GM12878 (cell line): ENCODE measurements at regions not wholly inside any gene's neighbourhood (a gene's known extent, or its start where the extent isn't known, plus 50 kb on each side); places are given as distances from the start of the nearest gene placed in this dataset.

Source experiments
- CBFB ChIP-seq: IDR thresholded peaks from 2 replicates; pipeline ENCODE4 v1.6.1; 2016; ENCODE audit warnings: antibody characterized with exemption, low read depth
- CBX3 ChIP-seq: fragments of 200-600 bp; sonication (generic); IDR thresholded peaks from 2 replicates; pipeline ENCODE4 v1.6.1; 2016; ENCODE audit warnings: low read depth, borderline replicate concordance
- IRF3 ChIP-seq: fragments of 450-650 bp; IDR thresholded peaks from 2 replicates; pipeline ENCODE4 v1.6.1; 2014; ENCODE audit warnings: mild to moderate bottlenecking
- KLF5 ChIP-seq: fragments of 450-650 bp; IDR thresholded peaks from 2 replicates; pipeline ENCODE4 v1.6.1; 2014; ENCODE audit warnings: mild to moderate bottlenecking; ENCODE audit not compliant: partially characterized antibody
- NR2C2 ChIP-seq: IDR thresholded peaks from 2 replicates; pipeline ENCODE4 v1.6.1; 2011; ENCODE audit warnings: borderline replicate concordance, low read depth; ENCODE audit not compliant: control insufficient read depth, insufficient read length
- PAX8 ChIP-seq: fragments of 450-650 bp; IDR thresholded peaks from 2 replicates; pipeline ENCODE4 v1.6.1; 2017; ENCODE audit warnings: mild to moderate bottlenecking, moderate library complexity
- SKIL ChIP-seq: fragments of 450-650 bp; IDR thresholded peaks from 2 replicates; pipeline ENCODE4 v1.6.1; 2017; ENCODE audit warnings: mild to moderate bottlenecking, low read depth, inconsistent platforms; ENCODE audit not compliant: poor library complexity, severe bottlenecking
- SREBF1 ChIP-seq: IDR thresholded peaks from 2 replicates; pipeline ENCODE4 v1.6.1; 2012; ENCODE audit warnings: mild to moderate bottlenecking, low read length
- SUZ12 ChIP-seq: fragments of 200-600 bp; sonication (generic); IDR thresholded peaks from one replicate; pipeline ENCODE4 v1.6.1; 2018; ENCODE audit warnings: antibody characterized with exemption, mild to moderate bottlenecking; ENCODE audit not compliant: unreplicated experiment
- WRNIP1 ChIP-seq: IDR thresholded peaks from 2 replicates; pipeline ENCODE4 v1.6.1; 2011; ENCODE audit warnings: low read depth, low read length, improper control_type of control experiment, borderline replicate concordance
- YY1 ChIP-seq: IDR thresholded peaks from 2 replicates; pipeline ENCODE4 v1.6.1; 2011; ENCODE audit warnings: low read depth, mild to moderate bottlenecking, low read length
- ZNF687 ChIP-seq: fragments of 450-650 bp; IDR thresholded peaks from 2 replicates; pipeline ENCODE4 v1.6.1; 2017; ENCODE audit warnings: mild to moderate bottlenecking, moderate library complexity

GRCh38 chr10:33557313-33557712 lies 222.8 kb upstream of the NRP1 start (continued):
- TF ChIP-seq SKIL: no peak
- no peak for TF ChIP-seq PAX8
- TF ChIP-seq SREBF1: no peak
- no peak for TF ChIP-seq KLF5
- TF ChIP-seq SUZ12: no peak
- TF ChIP-seq ZNF687: no peak
- TF ChIP-seq YY1: no peak
- TF ChIP-seq WRNIP1: no peak
- no peak for TF ChIP-seq CBX3
- no peak for TF ChIP-seq IRF3
- TF ChIP-seq CBFB: no peak
- TF ChIP-seq NR2C2: no peak
- TF ChIP-seq, all 136 proteins: peak for 21
